Kidney epithelial cell (primary cell): ENCODE measurements at regions not wholly inside any gene's neighbourhood (a gene's known extent, or its start where the extent isn't known, plus 50 kb on each side); places are given as distances from the start of the nearest gene placed in this dataset.

Experiments
- DNase-seq: peaks from one replicate; pipeline ENCODE4 v3.0.0-alpha.2; 2010; ENCODE audit warnings: low read depth
- H3K27me3 ChIP-seq: 2 replicates; pipeline ENCODE4 v1.6.0; 2011; ENCODE audit warnings: low read length; ENCODE audit not compliant: control insufficient read depth, insufficient read depth
- H3K36me3 ChIP-seq: 2 replicates; pipeline ENCODE4 v1.5.1; 2011; ENCODE audit warnings: low read length; ENCODE audit not compliant: control insufficient read depth, insufficient read depth
- H3K4me3 ChIP-seq: 2 replicates; pipeline ENCODE4 v1.5.1; 2011; ENCODE audit warnings: low read depth, mild to moderate bottlenecking, control low read depth, low read length
- TF ChIP-seq, protein P1 (sequence below): IDR thresholded peaks from 2 replicates; pipeline ENCODE4 v1.5.1; 2011; ENCODE audit warnings: mild to moderate bottlenecking, moderate library complexity, low read length, control low read depth, inconsistent platforms; ENCODE audit not compliant: insufficient read depth, poor library complexity, severe bottlenecking

- H3K27me3 ChIP-seq, result no peaks in the 10 kb centered on the region
- H3K4me3 ChIP-seq, result no peak overlapping the region
- H3K36me3 ChIP-seq, result no peaks in the 10 kb centered on the region
- DNase-seq, result no peak
- TF ChIP-seq, protein P1, sequence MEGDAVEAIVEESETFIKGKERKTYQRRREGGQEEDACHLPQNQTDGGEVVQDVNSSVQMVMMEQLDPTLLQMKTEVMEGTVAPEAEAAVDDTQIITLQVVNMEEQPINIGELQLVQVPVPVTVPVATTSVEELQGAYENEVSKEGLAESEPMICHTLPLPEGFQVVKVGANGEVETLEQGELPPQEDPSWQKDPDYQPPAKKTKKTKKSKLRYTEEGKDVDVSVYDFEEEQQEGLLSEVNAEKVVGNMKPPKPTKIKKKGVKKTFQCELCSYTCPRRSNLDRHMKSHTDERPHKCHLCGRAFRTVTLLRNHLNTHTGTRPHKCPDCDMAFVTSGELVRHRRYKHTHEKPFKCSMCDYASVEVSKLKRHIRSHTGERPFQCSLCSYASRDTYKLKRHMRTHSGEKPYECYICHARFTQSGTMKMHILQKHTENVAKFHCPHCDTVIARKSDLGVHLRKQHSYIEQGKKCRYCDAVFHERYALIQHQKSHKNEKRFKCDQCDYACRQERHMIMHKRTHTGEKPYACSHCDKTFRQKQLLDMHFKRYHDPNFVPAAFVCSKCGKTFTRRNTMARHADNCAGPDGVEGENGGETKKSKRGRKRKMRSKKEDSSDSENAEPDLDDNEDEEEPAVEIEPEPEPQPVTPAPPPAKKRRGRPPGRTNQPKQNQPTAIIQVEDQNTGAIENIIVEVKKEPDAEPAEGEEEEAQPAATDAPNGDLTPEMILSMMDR, result peak; percentile 29
Measured at GRCh38 chr16:56041556-56042140, 149.6 kb upstream of the GNAO1 start.

DNA sequence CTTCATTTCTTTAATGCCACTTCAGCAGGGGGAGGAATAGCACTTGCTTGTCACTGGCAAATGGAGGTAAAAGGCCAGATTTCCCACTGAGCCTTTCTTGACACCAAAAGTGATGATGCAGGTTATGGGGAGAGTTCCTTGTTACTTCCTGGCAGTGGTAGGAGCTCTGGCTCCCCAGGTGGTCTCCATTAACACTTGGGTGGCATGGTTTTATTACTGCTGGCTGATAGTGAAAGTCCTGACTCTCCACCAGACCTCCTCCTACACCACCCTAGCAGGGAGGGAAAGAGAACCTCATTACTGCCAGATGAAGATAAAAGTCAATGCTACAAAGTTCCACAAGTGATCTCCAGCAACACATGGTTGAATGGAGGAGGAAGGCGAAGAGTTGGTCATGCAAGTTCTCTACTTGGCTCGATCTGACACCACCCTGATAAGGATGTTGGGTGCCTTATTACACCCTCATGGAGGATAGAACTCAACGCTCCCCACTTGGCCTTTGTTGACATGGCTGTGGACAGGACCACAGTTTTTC lies 152.7 kb upstream of the GNAO1 start:
- H3K36me3 ChIP-seq, result no peaks in the 10 kb centered on the region
- H3K4me3 ChIP-seq, result no peak overlapping the region
- TF ChIP-seq, protein P1, result no peak
- DNase-seq, result no peak
- no peaks in the 10 kb centered on the region for H3K27me3 ChIP-seq

DNA sequence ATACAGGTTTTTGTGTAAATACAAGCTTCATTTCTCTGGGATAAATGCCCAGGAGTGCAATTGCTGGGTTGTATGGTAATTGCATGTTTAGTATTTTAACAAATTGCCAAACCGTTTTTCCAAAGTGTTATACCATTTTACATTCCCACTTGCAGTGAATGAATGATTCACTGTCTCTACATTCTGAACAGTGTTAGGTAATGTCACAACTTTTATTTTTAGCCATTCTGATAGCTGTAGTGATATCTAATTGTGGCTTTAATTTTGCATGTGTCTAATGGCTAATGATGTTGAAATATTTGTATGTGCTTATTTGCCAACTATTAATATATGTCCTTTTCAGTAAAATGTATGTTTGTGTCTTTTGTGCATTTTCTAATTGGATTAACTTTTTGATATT lies 156.9 kb upstream of the CES5A start:
- DNase-seq, result no peak
- TF ChIP-seq, protein P1, result no peak
- H3K4me3 ChIP-seq, result no peak overlapping the region
- H3K27me3 ChIP-seq, result no peaks in the 10 kb centered on the region
- no peaks in the 10 kb centered on the region for H3K36me3 ChIP-seq

GRCh38 chr16:56029026-56029425 lies 153.9 kb upstream of the CES5A start:
- Histone ChIP-seq H3K4me3 (no peak overlapping the region), H3K36me3 (no peaks in the 10 kb centered on the region), H3K27me3 (no peaks in the 10 kb centered on the region)
- TF ChIP-seq, protein P1, result no peak
- DNase-seq, result no peak

GRCh38 chr16:56022818-56023217 lies 147.6 kb upstream of the CES5A start:
- no peaks in the 10 kb centered on the region for H3K36me3 ChIP-seq
- no peaks in the 10 kb centered on the region for H3K27me3 ChIP-seq
- H3K4me3 ChIP-seq, result no peak overlapping the region
- no peak for DNase-seq
- TF ChIP-seq, protein P1, result no peak

DNA sequence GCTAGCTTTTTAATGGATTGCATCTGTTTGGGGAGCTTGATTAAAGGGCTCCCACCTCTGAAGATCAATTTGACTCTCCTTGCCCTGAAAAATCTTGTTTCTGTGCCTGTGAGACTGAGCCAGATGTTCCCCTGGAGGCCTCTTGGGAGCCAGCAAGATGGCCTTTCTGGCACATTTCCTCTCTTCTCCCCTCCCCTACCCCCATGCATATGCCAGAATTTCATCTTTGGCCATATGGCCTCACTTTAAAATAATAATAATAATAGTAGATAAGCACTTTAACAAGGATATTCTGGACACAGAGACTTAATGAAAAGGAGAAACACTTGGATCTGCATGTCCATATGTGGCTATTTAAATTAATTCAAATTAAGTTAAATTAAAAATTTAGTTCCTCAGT lies 144.1 kb upstream of the CES5A start:
- DNase-seq, result no peak
- Histone ChIP-seq H3K27me3 (no peaks in the 10 kb centered on the region), H3K4me3 (no peak overlapping the region), H3K36me3 (no peaks in the 10 kb centered on the region)
- TF ChIP-seq, protein P1, result no peak
